GM23248 (cell line): ENCODE measurements at regions not wholly inside any gene's neighbourhood (a gene's known extent, or its start where the extent isn't known, plus 50 kb on each side); places are given as distances from the start of the nearest gene placed in this dataset.

Experiments used
- DNase-seq: peaks from one replicate; pipeline ENCODE4 v3.0.0-alpha.2; 2015
- H2AFZ ChIP-seq: fragments of 200-600 bp; sonication (generic); 2 replicates; pipeline ENCODE4 v1.6.1; 2016; ENCODE audit warnings: antibody characterized with exemption
- H3F3A ChIP-seq: fragments of 200-600 bp; sonication (generic); 2 replicates; pipeline ENCODE4 v1.6.1; 2016; ENCODE audit warnings: mild to moderate bottlenecking, antibody characterized with exemption, mixed run types; ENCODE audit not compliant: insufficient read depth
- H3K27ac ChIP-seq: fragments of 200-600 bp; sonication (generic); 2 replicates; pipeline ENCODE4 v1.5.1; 2016; ENCODE audit warnings: mild to moderate bottlenecking
- H3K27me3 ChIP-seq: fragments of 200-600 bp; sonication (generic); replicated peaks from 2 replicates; pipeline ENCODE4 v1.6.1; 2016; ENCODE audit warnings: mild to moderate bottlenecking; ENCODE audit not compliant: insufficient read depth
- H3K36me3 ChIP-seq: fragments of 200-600 bp; sonication (generic); 2 replicates; pipeline ENCODE4 v1.6.1; 2016; ENCODE audit warnings: low read depth, mild to moderate bottlenecking
- H3K4me1 ChIP-seq: fragments of 200-600 bp; sonication (generic); 2 replicates; pipeline ENCODE4 v1.6.1; 2016; ENCODE audit warnings: mild to moderate bottlenecking; ENCODE audit not compliant: insufficient read depth
- H3K4me2 ChIP-seq: fragments of 200-600 bp; sonication (generic); one replicate; pipeline ENCODE4 v1.6.1; 2016; ENCODE audit warnings: mild to moderate bottlenecking; ENCODE audit not compliant: unreplicated experiment
- H3K4me3 ChIP-seq: fragments of 200-600 bp; sonication (generic); 2 replicates; pipeline ENCODE4 v1.5.1; 2016; ENCODE audit warnings: mild to moderate bottlenecking
- H3K79me2 ChIP-seq: fragments of 200-600 bp; sonication (generic); 2 replicates; pipeline ENCODE4 v1.6.1; 2016; ENCODE audit warnings: mild to moderate bottlenecking; ENCODE audit not compliant: insufficient read depth
- H3K9ac ChIP-seq: fragments of 200-600 bp; sonication (generic); 2 replicates; pipeline ENCODE4 v1.6.1; 2016; ENCODE audit warnings: mild to moderate bottlenecking
- H3K9me2 ChIP-seq: fragments of 200-600 bp; sonication (generic); 2 replicates; pipeline ENCODE4 v1.6.1; 2016; ENCODE audit warnings: mixed run types, mild to moderate bottlenecking, moderate library complexity; ENCODE audit not compliant: insufficient read depth
- H3K9me3 ChIP-seq: fragments of 200-600 bp; sonication (generic); one replicate; pipeline ENCODE4 v1.6.1; 2017; ENCODE audit warnings: low read depth
- H4K20me1 ChIP-seq: fragments of 200-600 bp; sonication (generic); 2 replicates; pipeline ENCODE4 v1.6.0; 2016; ENCODE audit not compliant: insufficient read depth
- EZH2 ChIP-seq: fragments of 200-600 bp; sonication (generic); IDR thresholded peaks from 2 replicates; pipeline ENCODE4 v1.6.1; 2018; ENCODE audit warnings: antibody characterized with exemption, mild to moderate bottlenecking; ENCODE audit not compliant: insufficient read depth, poor library complexity, severe bottlenecking
- EZH2phosphoT487 ChIP-seq: fragments of 200-600 bp; sonication (generic); IDR thresholded peaks from 2 replicates; pipeline ENCODE4 v1.6.1; 2018; ENCODE audit warnings: antibody characterized with exemption, moderate library complexity, mild to moderate bottlenecking, low read depth; ENCODE audit not compliant: insufficient read depth
- WGBS, 2 experiments: methylation state at CpG; one replicate each; pipeline ENCODE4 v1.1.6; 2015 to 2017; ENCODE audit warnings: low lambda C conversion rate in 2 of 2, low coverage in 1 of 2; ENCODE audit errors: missing lambda C conversion rate in 2 of 2; 5-methylcytosine and 5-hydroxymethylcytosine counted together
- in situ Hi-C: fragments of 300-500 bp; cut with MboI; formaldehyde crosslinking; loops from 2 replicates; pipeline ENCODE4 v1.15.0; 2020

DNA sequence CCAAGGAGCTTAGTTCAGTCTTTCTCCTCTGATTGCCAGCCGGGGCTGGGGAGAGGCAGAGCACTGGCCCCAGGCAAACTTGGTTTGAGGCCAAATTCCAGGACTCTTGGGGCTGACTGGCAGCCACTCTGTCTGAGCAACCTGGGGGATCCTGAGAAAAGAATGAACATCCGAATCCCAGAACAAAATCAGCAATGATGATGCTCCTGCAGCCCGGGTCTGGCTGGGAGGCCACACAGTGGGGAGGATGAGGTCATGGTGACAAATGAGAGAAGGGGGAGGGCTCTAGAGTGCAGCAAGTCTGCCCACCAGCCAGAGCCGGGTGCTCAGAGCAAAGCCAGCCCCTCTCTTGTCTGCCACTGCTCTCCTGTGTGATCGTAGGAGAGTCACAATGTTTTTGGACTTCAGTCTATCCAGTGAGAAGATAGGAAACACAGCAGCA is 71.8 kb upstream of the PAX6 start:
- H3K79me2 ChIP-seq = no peaks in the 10 kb centered on the region
- DNase-seq = peak; percentile 12
- in situ Hi-C loops = no loop called here
- WGBS, 2 experiments = 12 to 17% methylated on average over 5 of the region's 5 CpGs
- no peaks in the 10 kb centered on the region for H3K9me3 ChIP-seq
- TF ChIP-seq EZH2 (no peak), EZH2phosphoT487 (no peak)
- no peaks in the 10 kb centered on the region for H3K4me1 ChIP-seq
- H3K4me3 ChIP-seq = no peak overlapping the region
- H3K9me2 ChIP-seq = no peaks in the 10 kb centered on the region
- no peak overlapping the region for H3K27ac ChIP-seq
- H4K20me1 ChIP-seq = no peaks in the 10 kb centered on the region
- no peaks in the 10 kb centered on the region for H3F3A ChIP-seq
- H3K27me3 ChIP-seq = peaks cover 26% of the 10 kb centered on the region
- H3K4me2 ChIP-seq = no peak overlapping the region
- H2AFZ ChIP-seq = no peak overlapping the region
- no peaks in the 10 kb centered on the region for H3K36me3 ChIP-seq
- H3K9ac ChIP-seq = no peak overlapping the region

DNA sequence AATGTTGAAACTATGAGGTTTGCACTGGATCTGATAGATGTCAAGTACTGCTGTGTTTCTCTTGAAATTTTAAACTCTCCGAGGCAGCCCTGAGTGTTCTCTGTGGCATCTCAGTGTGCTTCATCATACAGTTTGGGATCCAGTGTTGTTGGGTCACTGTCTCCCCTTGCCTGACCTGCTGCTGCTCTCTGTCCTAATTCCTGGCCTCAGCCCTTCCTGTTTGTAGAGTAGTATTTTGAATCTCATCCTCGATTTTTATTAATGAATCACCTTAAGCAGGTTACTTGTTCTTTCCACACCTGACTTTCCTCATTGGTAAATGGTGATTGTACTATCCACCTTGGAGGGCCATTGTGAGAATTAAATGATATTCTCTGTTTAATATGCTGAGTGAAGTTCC is 70.7 kb upstream of the PAX6 start:
- H2AFZ ChIP-seq = no peak overlapping the region
- 3 to 5% methylated on average over 2 of the region's 2 CpGs for WGBS, 2 experiments
- no peak overlapping the region for H3K4me3 ChIP-seq
- no peak overlapping the region for H3K4me2 ChIP-seq
- H3K27ac ChIP-seq = no peak overlapping the region
- in situ Hi-C loops = no loop called here
- H4K20me1 ChIP-seq = no peaks in the 10 kb centered on the region
- peaks cover 38% of the 10 kb centered on the region for H3K27me3 ChIP-seq
- H3K9me2 ChIP-seq = no peaks in the 10 kb centered on the region
- no peaks in the 10 kb centered on the region for H3F3A ChIP-seq
- no peak for TF ChIP-seq EZH2
- TF ChIP-seq EZH2phosphoT487 = no peak
- H3K9ac ChIP-seq = no peak overlapping the region
- no peaks in the 10 kb centered on the region for H3K36me3 ChIP-seq
- no peaks in the 10 kb centered on the region for H3K9me3 ChIP-seq
- no peaks in the 10 kb centered on the region for H3K79me2 ChIP-seq
- no peaks in the 10 kb centered on the region for H3K4me1 ChIP-seq
- no peak for DNase-seq

DNA sequence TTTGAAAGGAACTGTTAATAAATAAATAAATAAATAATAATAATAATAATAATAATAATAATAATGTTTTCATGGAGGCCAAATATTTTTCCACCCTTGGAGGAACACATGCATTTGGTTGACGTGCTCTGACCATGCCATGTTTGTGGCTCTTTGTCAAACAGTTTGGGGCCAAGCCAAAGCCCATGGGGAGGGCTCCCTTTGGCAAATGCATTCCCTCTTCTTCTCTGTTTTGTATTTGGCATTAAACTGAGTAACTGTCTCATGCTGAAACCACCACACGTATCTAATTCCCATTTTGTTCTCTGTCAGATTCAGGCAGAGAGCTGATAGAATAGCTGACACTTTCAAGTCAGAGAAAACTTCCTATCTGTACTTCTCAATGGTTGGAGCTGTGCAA is 68.6 kb upstream of the PAX6 start:
- no peaks in the 10 kb centered on the region for H4K20me1 ChIP-seq
- H3K4me2 ChIP-seq = no peak overlapping the region
- TF ChIP-seq EZH2phosphoT487 (no peak), EZH2 (no peak)
- no peak overlapping the region for H3K4me3 ChIP-seq
- no peaks in the 10 kb centered on the region for H3K36me3 ChIP-seq
- no peaks in the 10 kb centered on the region for H3K4me1 ChIP-seq
- no peak overlapping the region for H3K9ac ChIP-seq
- H3K9me2 ChIP-seq = no peaks in the 10 kb centered on the region
- no peaks in the 10 kb centered on the region for H3K79me2 ChIP-seq
- H2AFZ ChIP-seq = no peak overlapping the region
- H3F3A ChIP-seq = no peaks in the 10 kb centered on the region
- H3K27ac ChIP-seq = no peak overlapping the region
- 5 to 8% methylated on average over 2 of the region's 2 CpGs for WGBS, 2 experiments
- no peaks in the 10 kb centered on the region for H3K9me3 ChIP-seq
- in situ Hi-C loops = no loop called here
- H3K27me3 ChIP-seq = peaks cover 48% of the 10 kb centered on the region
- DNase-seq = no peak

DNA sequence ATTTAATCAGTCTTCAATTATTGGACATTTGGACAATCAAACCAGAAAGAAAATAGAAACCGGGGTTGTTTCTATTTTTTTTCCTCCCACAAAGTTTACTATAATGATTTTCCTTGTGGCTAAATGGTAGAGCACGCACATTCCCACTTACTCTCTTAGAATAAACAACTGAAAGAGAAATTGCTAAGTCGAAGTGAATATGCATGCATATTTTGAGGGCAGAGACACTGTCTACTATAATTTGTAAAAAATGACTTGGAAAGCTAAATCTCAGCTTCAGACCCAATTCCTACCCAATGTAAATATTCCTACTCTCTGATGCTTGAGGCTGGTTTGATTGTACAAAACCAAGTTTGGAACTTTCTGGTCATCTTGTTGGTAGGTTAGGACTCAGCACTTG is 66.7 kb upstream of the PAX6 start:
- no peaks in the 10 kb centered on the region for H3K4me1 ChIP-seq
- H3K4me3 ChIP-seq = no peak overlapping the region
- in situ Hi-C loops = no loop called here

DNA sequence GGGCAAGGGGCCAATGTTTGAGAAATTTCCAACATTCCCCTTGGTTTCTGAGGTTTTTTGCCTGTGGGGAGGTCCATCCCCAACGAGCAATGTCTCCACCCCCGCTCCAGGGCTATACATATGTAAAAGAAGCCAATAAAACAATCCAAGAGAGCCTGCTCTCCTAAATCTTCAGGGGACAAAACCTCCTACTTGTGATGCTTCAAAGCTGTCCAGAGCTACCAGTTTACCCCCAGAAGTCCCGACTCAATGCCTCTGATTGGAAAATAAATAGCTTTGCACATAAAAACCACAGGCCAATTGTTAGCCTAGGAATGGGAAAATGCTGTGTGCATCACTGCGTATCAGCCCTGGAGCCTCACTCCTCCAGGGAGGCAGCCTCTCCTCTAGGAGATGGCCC is 66.0 kb upstream of the PAX6 start:
- Histone ChIP-seq H2AFZ (no peak overlapping the region), H3K9me2 (no peaks in the 10 kb centered on the region), H3K4me3 (no peak overlapping the region), H3K79me2 (no peaks in the 10 kb centered on the region), H3K9ac (no peak overlapping the region), H3K9me3 (no peaks in the 10 kb centered on the region), H3K4me2 (no peak overlapping the region), H3K27me3 (peaks cover 42% of the 10 kb centered on the region), H3K36me3 (no peaks in the 10 kb centered on the region), H3F3A (no peaks in the 10 kb centered on the region), H3K27ac (no peak overlapping the region), H3K4me1 (no peaks in the 10 kb centered on the region), H4K20me1 (no peaks in the 10 kb centered on the region)
- no peak for TF ChIP-seq EZH2
- TF ChIP-seq EZH2phosphoT487 = no peak
- WGBS, 2 experiments = 30 to 31% methylated on average over 4 of the region's 4 CpGs
- no peak for DNase-seq
- in situ Hi-C loops = no loop called here

More for the DNA sequence above, 66.7 kb upstream of the PAX6 start:
- Histone ChIP-seq H3K4me2 (no peak overlapping the region), H3K9me2 (no peaks in the 10 kb centered on the region), H3K27me3 (peaks cover 42% of the 10 kb centered on the region), H3K79me2 (no peaks in the 10 kb centered on the region), H3K9ac (no peak overlapping the region), H4K20me1 (no peaks in the 10 kb centered on the region), H2AFZ (no peak overlapping the region), H3F3A (no peaks in the 10 kb centered on the region), H3K27ac (no peak overlapping the region), H3K36me3 (no peaks in the 10 kb centered on the region), H3K9me3 (no peaks in the 10 kb centered on the region)
- no peak for DNase-seq
- TF ChIP-seq EZH2 (no peak), EZH2phosphoT487 (no peak)
- WGBS, 2 experiments = 39 to 43% methylated on average over 3 of the region's 3 CpGs
